NB4 (cell line): ENCODE measurements at regions not wholly inside any gene's neighbourhood (a gene's known extent, or its start where the extent isn't known, plus 50 kb on each side); places are given as distances from the start of the nearest gene placed in this dataset.

Experiments used
- DNase-seq: peaks from one replicate; pipeline ENCODE4 v3.0.0; 2010; ENCODE audit warnings: low read depth
- H3K4me3 ChIP-seq: one replicate; pipeline ENCODE4 v1.5.1; 2011; ENCODE audit warnings: mild to moderate bottlenecking, low read depth, low read length, moderate library complexity
- MYC ChIP-seq: IDR thresholded peaks from 2 replicates; pipeline ENCODE4 v1.6.1; 2011; ENCODE audit warnings: low read depth, low read length
- POLR2A ChIP-seq: IDR thresholded peaks from 2 replicates; pipeline ENCODE4 v1.6.1; 2011; ENCODE audit warnings: mild to moderate bottlenecking; ENCODE audit not compliant: insufficient read length; ENCODE audit errors: extremely low read depth
- TF ChIP-seq, protein P1 (sequence below): IDR thresholded peaks from one replicate; pipeline ENCODE4 v1.5.1; 2012; ENCODE audit warnings: low read depth, low read length
- TF ChIP-seq, protein P2 (sequence below): IDR thresholded peaks from 2 replicates; pipeline ENCODE4 v1.6.1; 2011; ENCODE audit warnings: low read depth, low read length

DNA sequence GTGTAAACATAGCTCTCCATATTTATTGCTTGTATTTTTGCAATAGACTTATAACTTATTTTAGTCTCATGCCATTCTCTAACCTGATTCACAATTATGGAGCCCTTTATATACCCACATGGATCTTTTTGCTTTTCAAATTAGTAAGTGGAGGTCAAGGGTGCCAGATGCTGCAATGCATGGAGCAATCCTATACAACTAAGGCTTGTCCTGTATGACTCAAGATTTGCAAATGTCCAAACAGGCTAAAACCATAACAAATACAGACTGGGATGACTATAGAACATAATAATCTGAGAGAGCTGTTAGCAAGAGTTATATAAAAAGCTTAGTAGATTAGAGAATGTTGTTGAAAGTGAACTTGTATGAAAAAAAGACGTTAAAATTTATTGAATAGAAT is 690.4 kb upstream of the NRXN1 start:
- TF ChIP-seq MYC: no peak
- no peak for TF ChIP-seq POLR2A
- TF ChIP-seq, protein P1, sequence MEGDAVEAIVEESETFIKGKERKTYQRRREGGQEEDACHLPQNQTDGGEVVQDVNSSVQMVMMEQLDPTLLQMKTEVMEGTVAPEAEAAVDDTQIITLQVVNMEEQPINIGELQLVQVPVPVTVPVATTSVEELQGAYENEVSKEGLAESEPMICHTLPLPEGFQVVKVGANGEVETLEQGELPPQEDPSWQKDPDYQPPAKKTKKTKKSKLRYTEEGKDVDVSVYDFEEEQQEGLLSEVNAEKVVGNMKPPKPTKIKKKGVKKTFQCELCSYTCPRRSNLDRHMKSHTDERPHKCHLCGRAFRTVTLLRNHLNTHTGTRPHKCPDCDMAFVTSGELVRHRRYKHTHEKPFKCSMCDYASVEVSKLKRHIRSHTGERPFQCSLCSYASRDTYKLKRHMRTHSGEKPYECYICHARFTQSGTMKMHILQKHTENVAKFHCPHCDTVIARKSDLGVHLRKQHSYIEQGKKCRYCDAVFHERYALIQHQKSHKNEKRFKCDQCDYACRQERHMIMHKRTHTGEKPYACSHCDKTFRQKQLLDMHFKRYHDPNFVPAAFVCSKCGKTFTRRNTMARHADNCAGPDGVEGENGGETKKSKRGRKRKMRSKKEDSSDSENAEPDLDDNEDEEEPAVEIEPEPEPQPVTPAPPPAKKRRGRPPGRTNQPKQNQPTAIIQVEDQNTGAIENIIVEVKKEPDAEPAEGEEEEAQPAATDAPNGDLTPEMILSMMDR: no peak
- TF ChIP-seq, protein P2, sequence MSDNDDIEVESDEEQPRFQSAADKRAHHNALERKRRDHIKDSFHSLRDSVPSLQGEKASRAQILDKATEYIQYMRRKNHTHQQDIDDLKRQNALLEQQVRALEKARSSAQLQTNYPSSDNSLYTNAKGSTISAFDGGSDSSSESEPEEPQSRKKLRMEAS: no peak
- DNase-seq: no peak
- no peak overlapping the region for H3K4me3 ChIP-seq

DNA sequence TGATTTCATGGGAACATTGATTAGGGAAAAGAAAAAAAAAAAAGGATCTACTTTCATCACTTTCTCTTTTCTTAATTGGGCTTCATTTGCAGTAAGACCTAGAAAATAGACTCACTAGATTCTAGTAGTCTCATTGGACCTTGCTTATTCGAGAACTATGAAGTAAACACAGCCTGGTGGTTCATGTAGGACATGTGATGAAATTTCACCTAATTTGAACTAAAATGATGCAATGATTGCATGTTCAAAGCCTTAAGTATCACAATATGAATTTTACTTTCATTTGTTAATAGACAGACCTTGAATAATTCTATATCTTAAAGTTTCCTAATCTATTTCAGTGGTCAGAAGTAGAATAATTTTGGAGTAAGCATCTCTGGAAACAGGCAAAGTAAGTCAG is 688.9 kb upstream of the NRXN1 start:
- no peak for DNase-seq
- TF ChIP-seq MYC (no peak), POLR2A (no peak)
- TF ChIP-seq, protein P2: no peak
- TF ChIP-seq, protein P1: no peak

DNA sequence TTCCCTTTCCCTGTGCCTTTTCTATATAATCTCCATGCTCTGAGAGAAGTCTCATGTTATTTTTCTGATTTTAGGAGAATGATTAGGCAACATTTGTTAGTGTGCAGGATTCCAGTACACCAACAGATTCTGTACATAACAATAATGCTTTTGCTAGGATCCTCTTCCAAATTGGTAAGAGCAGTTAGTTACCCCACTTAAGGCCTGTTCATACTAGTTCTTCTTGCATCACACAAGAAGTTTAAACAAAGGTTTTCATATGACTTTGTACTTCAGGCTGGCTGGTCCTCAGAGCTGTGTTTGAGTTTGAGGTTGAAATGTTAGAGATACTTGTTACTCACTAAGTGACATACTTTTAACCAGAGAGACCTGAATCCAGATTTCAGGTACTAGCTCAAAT is 686.9 kb upstream of the NRXN1 start:
- no peak for DNase-seq
- no peak overlapping the region for H3K4me3 ChIP-seq
- TF ChIP-seq, protein P1: no peak
- TF ChIP-seq, protein P2: no peak
- no peak for TF ChIP-seq POLR2A
- no peak for TF ChIP-seq MYC

More for the DNA sequence above, 688.9 kb upstream of the NRXN1 start:
- no peak overlapping the region for H3K4me3 ChIP-seq

DNA sequence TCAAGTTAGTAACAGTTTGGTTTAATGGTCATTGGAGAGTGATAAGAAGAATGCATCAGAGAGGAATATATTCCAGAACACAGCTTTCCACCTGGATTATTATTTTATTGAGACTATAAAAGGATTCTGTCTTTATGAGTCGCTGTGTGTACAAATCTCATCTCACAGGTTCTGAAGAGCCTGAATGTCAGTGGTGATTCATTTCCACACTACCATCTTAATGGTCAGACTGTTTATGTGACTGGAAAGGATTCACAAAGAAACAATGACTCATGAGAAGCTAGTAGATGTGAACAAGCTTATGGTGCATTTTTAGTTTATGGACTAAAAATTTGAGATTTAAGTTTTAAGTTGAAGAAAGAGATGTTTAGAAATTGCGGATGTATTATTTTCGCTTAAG is 685.4 kb upstream of the NRXN1 start:
- H3K4me3 ChIP-seq: no peak overlapping the region
- no peak for DNase-seq
- TF ChIP-seq MYC (no peak), POLR2A (no peak)
- TF ChIP-seq, protein P1: no peak
- TF ChIP-seq, protein P2: no peak

DNA sequence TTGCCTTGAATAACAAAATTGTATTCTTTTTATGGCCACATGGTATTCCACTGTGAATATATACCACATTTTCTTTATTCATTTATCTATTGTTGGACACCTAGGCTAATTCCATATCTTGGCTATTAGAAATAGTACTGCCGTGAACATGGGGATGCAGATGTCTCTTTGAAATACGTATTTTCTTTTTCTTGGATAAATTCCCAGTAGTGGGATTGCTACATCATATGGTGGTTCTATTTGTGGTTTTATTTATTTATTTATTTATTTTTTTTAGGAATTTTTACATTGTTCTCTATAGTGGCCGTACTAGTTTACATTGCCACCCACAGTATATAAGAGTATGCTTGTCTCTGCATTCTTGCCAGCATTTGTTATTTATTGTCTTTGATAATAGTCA is 679.8 kb upstream of the NRXN1 start:
- TF ChIP-seq POLR2A (no peak), MYC (no peak)
- TF ChIP-seq, protein P2: no peak
- TF ChIP-seq, protein P1: no peak
- no peak for DNase-seq
- H3K4me3 ChIP-seq: no peak overlapping the region

DNA sequence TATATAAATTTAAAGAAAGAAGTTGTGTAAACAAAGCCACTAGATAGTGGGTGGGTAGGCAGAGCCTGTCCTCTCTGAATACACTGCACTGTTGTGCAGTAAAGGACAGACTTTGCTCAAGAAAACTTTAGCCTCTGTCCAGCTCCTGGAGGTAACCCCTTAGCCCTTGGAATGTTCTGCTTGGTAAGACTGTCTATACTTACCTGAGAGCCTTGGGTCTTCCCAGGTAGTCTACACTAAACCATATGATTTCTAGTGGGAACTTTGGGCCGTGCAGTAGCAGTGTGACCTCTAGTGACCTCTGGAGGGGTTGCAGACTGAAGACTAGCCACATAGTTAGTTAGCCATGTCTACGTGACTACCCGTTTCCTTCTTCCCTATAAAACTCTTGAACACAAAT is 678.3 kb upstream of the NRXN1 start:
- no peak for TF ChIP-seq POLR2A
- TF ChIP-seq, protein P1: peak; percentile 57
- H3K4me3 ChIP-seq: no peak overlapping the region
- DNase-seq: peak; percentile 32
